WTC11 (cell line): ENCODE measurements at regions not wholly inside any gene's neighbourhood (a gene's known extent, or its start where the extent isn't known, plus 50 kb on each side); places are given as distances from the start of the nearest gene placed in this dataset.

Experiments
- ATAC-seq: fragments of 200-7000 bp; cut with Tn5 transposase; 2 replicates; pipeline ENCODE4 v1.10.0; 2021; ENCODE audit warnings: mild to moderate bottlenecking, moderate library complexity
- CTCF ChIA-PET: fragments of 300-600 bp; sonication (Branson Sonifier 250); formaldehyde crosslinking; loops from one replicate; lab custom pipeline; 2021; ENCODE audit warnings: antibody characterized with exemption; lab: Charles Lee
- POLR2A ChIA-PET: fragments of 350-600 bp; sonication (Branson Sonifier 250); formaldehyde crosslinking; loops from one replicate; lab custom pipeline; 2021; ENCODE audit warnings: antibody characterized with exemption; lab: Charles Lee
- DNase-seq: peaks from one replicate; pipeline ENCODE4 v3.0.0; 2021; ENCODE audit warnings: low spot score
- H3K27ac Mint-ChIP-seq: 2 replicates; pipeline ENCODE4 v1.8.0; 2021; ENCODE audit warnings: mixed read lengths
- H3K27me3 Mint-ChIP-seq: 2 replicates; pipeline ENCODE4 v1.8.0; 2021; ENCODE audit warnings: low read depth, mild to moderate bottlenecking, moderate library complexity, mixed read lengths
- H3K36me3 Mint-ChIP-seq: 2 replicates; pipeline ENCODE4 v1.8.0; 2021; ENCODE audit warnings: mixed read lengths
- H3K4me1 Mint-ChIP-seq: 2 replicates; pipeline ENCODE4 v1.8.0; 2022; ENCODE audit warnings: mixed read lengths
- H3K4me3 Mint-ChIP-seq: 2 replicates; pipeline ENCODE4 v1.8.0; 2021; ENCODE audit warnings: mild to moderate bottlenecking, moderate library complexity, mixed read lengths
- H3K9me3 Mint-ChIP-seq: 2 replicates; pipeline ENCODE4 v1.8.0; 2021; ENCODE audit warnings: mixed read lengths
- ATF1 ChIP-seq: sonication (generic); formaldehyde crosslinking; IDR thresholded peaks from 2 replicates; pipeline ENCODE4 v1.8.1; 2023; ENCODE audit warnings: mild to moderate bottlenecking, moderate library complexity, missing genetic modification reagents
- CBFB ChIP-seq: sonication (generic); formaldehyde crosslinking; IDR thresholded peaks from 2 replicates; pipeline ENCODE4 v1.8.1; 2022; ENCODE audit warnings: mild to moderate bottlenecking, low read depth, missing genetic modification reagents
- FOXK1 ChIP-seq: sonication (generic); formaldehyde crosslinking; IDR thresholded peaks from 2 replicates; pipeline ENCODE4 v1.8.0; 2022; ENCODE audit warnings: mild to moderate bottlenecking, moderate library complexity, missing genetic modification reagents
- HMGA2 ChIP-seq: fragments of 250-450 bp; sonication (Bioruptor Pico); IDR thresholded peaks from 2 replicates; pipeline ENCODE4 v1.4.0; 2021; ENCODE audit warnings: mild to moderate bottlenecking, moderate library complexity
- NFYB ChIP-seq: sonication (generic); formaldehyde crosslinking; conservative IDR thresholded peaks from 2 replicates; pipeline ENCODE4 v1.8.0; 2022; ENCODE audit warnings: low read depth, missing genetic modification reagents
- NR3C1 ChIP-seq: sonication (generic); formaldehyde crosslinking; conservative IDR thresholded peaks from 2 replicates; pipeline ENCODE4 v1.8.1; 2023; ENCODE audit warnings: low read depth, mild to moderate bottlenecking, missing genetic modification reagents
- STAT6 ChIP-seq: sonication (generic); formaldehyde crosslinking; conservative IDR thresholded peaks from 2 replicates; pipeline ENCODE4 v1.8.1; 2023; ENCODE audit warnings: mild to moderate bottlenecking, low read depth, missing genetic modification reagents, moderate library complexity
- TEAD1 ChIP-seq: sonication (generic); formaldehyde crosslinking; IDR thresholded peaks from 2 replicates; pipeline ENCODE4 v1.8.0; 2022; ENCODE audit warnings: mild to moderate bottlenecking, missing genetic modification reagents
- TEAD4 ChIP-seq: sonication (generic); formaldehyde crosslinking; IDR thresholded peaks from 2 replicates; pipeline ENCODE4 v1.8.0; 2022; ENCODE audit warnings: mild to moderate bottlenecking, missing genetic modification reagents
- ZNF138 ChIP-seq: sonication (generic); formaldehyde crosslinking; conservative IDR thresholded peaks from 2 replicates; pipeline ENCODE4 v1.8.1; 2022; ENCODE audit warnings: mild to moderate bottlenecking, moderate library complexity, missing genetic modification reagents
- ZNF396 ChIP-seq: fragments of 250-450 bp; sonication (Bioruptor Pico); IDR thresholded peaks from 2 replicates; pipeline ENCODE4 v1.8.0; 2021; ENCODE audit warnings: mild to moderate bottlenecking, moderate library complexity, borderline replicate concordance
- TF ChIP-seq, protein P1 (sequence below): sonication (generic); formaldehyde crosslinking; IDR thresholded peaks from 2 replicates; pipeline ENCODE4 v1.8.1; 2023; ENCODE audit warnings: mild to moderate bottlenecking, missing genetic modification reagents, borderline replicate concordance
- TF ChIP-seq, protein P2 (sequence below): fragments of 200-600 bp; IDR thresholded peaks from 2 replicates; pipeline ENCODE4 v1.8.0; 2022; ENCODE audit warnings: antibody characterized with exemption
- TF ChIP-seq, protein P3 (sequence below): sonication (generic); formaldehyde crosslinking; IDR thresholded peaks from 2 replicates; pipeline ENCODE4 v1.8.0; 2022; ENCODE audit warnings: mild to moderate bottlenecking, missing genetic modification reagents
- TF ChIP-seq, protein P4 (sequence below): sonication (generic); formaldehyde crosslinking; IDR thresholded peaks from 2 replicates; pipeline ENCODE4 v1.8.1; 2022; ENCODE audit warnings: low read depth, mild to moderate bottlenecking, moderate library complexity, missing genetic modification reagents, borderline replicate concordance

DNA sequence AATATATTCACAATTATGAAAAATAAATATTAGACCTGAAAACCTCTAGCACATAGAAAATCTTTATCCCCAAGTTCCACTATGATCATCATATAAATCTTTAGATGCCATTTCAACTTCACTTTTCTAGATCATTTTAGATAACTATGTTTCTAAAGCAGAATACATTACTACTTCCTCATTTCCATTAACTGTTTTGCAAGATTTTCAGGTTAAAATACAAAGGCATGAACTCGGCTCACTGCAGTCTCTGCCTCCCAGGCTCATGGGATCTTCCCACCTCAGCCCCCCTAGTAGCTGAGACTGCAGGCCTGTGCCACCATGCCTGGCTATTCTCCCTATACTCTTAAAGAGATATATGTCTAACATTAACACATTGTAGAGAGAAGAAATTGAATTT lies 1365.9 kb upstream of the AGA start (continued):
- TF ChIP-seq, protein P1, sequence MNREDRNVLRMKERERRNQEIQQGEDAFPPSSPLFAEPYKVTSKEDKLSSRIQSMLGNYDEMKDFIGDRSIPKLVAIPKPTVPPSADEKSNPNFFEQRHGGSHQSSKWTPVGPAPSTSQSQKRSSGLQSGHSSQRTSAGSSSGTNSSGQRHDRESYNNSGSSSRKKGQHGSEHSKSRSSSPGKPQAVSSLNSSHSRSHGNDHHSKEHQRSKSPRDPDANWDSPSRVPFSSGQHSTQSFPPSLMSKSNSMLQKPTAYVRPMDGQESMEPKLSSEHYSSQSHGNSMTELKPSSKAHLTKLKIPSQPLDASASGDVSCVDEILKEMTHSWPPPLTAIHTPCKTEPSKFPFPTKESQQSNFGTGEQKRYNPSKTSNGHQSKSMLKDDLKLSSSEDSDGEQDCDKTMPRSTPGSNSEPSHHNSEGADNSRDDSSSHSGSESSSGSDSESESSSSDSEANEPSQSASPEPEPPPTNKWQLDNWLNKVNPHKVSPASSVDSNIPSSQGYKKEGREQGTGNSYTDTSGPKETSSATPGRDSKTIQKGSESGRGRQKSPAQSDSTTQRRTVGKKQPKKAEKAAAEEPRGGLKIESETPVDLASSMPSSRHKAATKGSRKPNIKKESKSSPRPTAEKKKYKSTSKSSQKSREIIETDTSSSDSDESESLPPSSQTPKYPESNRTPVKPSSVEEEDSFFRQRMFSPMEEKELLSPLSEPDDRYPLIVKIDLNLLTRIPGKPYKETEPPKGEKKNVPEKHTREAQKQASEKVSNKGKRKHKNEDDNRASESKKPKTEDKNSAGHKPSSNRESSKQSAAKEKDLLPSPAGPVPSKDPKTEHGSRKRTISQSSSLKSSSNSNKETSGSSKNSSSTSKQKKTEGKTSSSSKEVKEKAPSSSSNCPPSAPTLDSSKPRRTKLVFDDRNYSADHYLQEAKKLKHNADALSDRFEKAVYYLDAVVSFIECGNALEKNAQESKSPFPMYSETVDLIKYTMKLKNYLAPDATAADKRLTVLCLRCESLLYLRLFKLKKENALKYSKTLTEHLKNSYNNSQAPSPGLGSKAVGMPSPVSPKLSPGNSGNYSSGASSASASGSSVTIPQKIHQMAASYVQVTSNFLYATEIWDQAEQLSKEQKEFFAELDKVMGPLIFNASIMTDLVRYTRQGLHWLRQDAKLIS (CRISPR knock-in tag) = no peak
- TF ChIP-seq, protein P2, sequence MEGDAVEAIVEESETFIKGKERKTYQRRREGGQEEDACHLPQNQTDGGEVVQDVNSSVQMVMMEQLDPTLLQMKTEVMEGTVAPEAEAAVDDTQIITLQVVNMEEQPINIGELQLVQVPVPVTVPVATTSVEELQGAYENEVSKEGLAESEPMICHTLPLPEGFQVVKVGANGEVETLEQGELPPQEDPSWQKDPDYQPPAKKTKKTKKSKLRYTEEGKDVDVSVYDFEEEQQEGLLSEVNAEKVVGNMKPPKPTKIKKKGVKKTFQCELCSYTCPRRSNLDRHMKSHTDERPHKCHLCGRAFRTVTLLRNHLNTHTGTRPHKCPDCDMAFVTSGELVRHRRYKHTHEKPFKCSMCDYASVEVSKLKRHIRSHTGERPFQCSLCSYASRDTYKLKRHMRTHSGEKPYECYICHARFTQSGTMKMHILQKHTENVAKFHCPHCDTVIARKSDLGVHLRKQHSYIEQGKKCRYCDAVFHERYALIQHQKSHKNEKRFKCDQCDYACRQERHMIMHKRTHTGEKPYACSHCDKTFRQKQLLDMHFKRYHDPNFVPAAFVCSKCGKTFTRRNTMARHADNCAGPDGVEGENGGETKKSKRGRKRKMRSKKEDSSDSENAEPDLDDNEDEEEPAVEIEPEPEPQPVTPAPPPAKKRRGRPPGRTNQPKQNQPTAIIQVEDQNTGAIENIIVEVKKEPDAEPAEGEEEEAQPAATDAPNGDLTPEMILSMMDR = no peak
- TF ChIP-seq ZNF396 (CRISPR knock-in tag) (no peak), TEAD4 (no peak), CBFB (no peak), TEAD1 (no peak), FOXK1 (CRISPR knock-in tag) (no peak), ZNF138 (CRISPR knock-in tag) (no peak)
- TF ChIP-seq, all 79 proteins: peak for 0

DNA sequence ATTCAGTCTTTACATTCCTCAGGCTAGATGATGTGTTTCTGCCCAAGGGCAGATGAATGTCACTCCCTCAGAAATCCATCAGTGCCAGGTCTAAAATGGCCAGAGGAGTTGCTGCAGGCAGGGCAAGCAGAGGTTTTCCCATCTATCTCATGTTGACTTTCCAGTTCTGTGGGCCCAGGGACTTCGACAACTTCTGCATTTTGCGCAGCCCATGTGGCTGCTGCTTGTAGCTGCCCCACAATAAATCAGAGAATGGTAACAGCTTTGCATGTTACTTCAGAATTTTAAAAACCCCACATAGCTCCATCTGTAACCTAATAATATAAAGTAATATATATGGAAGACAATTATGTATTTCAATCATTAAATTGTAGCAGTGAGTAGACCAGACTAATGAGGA lies 1367.7 kb upstream of the AGA start:
- H3K36me3 Mint-ChIP-seq = no peaks in the 10 kb centered on the region
- H3K27me3 Mint-ChIP-seq = no peaks in the 10 kb centered on the region
- no peak overlapping the region for H3K4me3 Mint-ChIP-seq
- no peaks in the 10 kb centered on the region for H3K9me3 Mint-ChIP-seq
- no peak overlapping the region for H3K27ac Mint-ChIP-seq
- no peak for ATAC-seq
- TF ChIP-seq, protein P3, sequence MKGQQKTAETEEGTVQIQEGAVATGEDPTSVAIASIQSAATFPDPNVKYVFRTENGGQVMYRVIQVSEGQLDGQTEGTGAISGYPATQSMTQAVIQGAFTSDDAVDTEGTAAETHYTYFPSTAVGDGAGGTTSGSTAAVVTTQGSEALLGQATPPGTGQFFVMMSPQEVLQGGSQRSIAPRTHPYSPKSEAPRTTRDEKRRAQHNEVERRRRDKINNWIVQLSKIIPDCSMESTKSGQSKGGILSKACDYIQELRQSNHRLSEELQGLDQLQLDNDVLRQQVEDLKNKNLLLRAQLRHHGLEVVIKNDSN (CRISPR knock-in tag) = no peak
- no peak for TF ChIP-seq NFYB (CRISPR knock-in tag)
- TF ChIP-seq ATF1 (CRISPR knock-in tag) = no peak
- no peak for TF ChIP-seq NR3C1 (CRISPR knock-in tag)
- no peak for TF ChIP-seq STAT6 (CRISPR knock-in tag)
- TF ChIP-seq, protein P4, sequence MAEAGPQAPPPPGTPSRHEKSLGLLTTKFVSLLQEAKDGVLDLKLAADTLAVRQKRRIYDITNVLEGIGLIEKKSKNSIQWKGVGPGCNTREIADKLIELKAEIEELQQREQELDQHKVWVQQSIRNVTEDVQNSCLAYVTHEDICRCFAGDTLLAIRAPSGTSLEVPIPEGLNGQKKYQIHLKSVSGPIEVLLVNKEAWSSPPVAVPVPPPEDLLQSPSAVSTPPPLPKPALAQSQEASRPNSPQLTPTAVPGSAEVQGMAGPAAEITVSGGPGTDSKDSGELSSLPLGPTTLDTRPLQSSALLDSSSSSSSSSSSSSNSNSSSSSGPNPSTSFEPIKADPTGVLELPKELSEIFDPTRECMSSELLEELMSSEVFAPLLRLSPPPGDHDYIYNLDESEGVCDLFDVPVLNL (CRISPR knock-in tag) = no peak
- TF ChIP-seq HMGA2 = no peak
- ChIA-PET CTCF (no interaction called here), POLR2A (no interaction called here)
- DNase-seq = no peak
- H3K4me1 Mint-ChIP-seq = no peaks in the 10 kb centered on the region
